A673 (cell line): ENCODE measurements at regions not wholly inside any gene's neighbourhood (a gene's known extent, or its start where the extent isn't known, plus 50 kb on each side); places are given as distances from the start of the nearest gene placed in this dataset.

Source experiments
- EZH2 ChIP-seq: fragments of 200-600 bp; sonication (generic); IDR thresholded peaks from 2 replicates; pipeline ENCODE4 v1.6.1; 2017; ENCODE audit warnings: borderline replicate concordance, low read depth, mild to moderate bottlenecking, mixed read lengths, antibody characterized with exemption, low read length; ENCODE audit not compliant: poor library complexity, severe bottlenecking
- TF ChIP-seq, protein P1 (sequence below): fragments of 300-800, 200-600 bp; sonication (generic); conservative IDR thresholded peaks from 2 replicates; pipeline ENCODE4 v1.5.1; 2017; ENCODE audit warnings: low read depth, mild to moderate bottlenecking, antibody characterized with exemption, low read length, moderate library complexity, mixed read lengths

DNA sequence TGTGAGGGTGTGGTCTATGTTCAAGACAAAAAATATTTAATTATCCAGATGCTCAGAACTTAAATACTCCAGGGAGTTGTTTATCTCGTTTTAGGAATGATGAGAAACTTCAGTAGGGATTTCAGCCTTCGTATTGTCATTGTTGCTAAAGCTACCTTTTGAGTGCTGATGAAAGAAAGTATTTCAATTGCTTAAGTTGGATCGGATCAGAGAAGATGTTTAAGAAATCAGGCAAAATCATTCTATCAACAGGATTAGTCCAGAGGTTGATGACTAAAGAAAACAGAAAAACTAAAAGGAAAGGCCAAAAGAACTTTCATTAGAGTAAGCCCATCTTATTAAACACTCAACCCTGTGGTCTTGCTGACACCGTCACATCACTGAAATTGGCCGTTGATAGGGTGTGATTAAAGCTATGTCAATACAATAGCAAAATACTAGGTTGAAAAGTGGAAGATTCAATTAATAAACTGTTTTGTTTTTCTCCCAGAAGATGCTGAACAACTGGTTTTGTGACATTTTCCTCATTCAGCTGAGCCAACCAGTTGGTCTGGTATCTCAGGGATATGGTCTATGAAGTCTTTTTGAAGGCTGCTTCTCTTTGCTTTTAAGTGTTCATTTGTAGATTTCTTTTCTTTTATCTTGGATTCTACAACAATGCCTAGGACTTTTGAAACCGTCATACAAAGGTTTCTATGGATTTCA lies 551.7 kb downstream of the SLC4A3 start:
- TF ChIP-seq, protein P1, sequence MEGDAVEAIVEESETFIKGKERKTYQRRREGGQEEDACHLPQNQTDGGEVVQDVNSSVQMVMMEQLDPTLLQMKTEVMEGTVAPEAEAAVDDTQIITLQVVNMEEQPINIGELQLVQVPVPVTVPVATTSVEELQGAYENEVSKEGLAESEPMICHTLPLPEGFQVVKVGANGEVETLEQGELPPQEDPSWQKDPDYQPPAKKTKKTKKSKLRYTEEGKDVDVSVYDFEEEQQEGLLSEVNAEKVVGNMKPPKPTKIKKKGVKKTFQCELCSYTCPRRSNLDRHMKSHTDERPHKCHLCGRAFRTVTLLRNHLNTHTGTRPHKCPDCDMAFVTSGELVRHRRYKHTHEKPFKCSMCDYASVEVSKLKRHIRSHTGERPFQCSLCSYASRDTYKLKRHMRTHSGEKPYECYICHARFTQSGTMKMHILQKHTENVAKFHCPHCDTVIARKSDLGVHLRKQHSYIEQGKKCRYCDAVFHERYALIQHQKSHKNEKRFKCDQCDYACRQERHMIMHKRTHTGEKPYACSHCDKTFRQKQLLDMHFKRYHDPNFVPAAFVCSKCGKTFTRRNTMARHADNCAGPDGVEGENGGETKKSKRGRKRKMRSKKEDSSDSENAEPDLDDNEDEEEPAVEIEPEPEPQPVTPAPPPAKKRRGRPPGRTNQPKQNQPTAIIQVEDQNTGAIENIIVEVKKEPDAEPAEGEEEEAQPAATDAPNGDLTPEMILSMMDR = no peak
- no peak for TF ChIP-seq EZH2
